ENCODE measurements at regions not wholly inside any gene's neighbourhood (a gene's known extent, or its start where the extent isn't known, plus 50 kb on each side); places are given as distances from the start of the nearest gene placed in this dataset.

GRCh38 chr7:124390301-124390700 is 357.4 kb upstream of the TMEM229A start:
- H3K9me3 Mint-ChIP-seq, result no peaks in the 10 kb centered on the region
- no peaks in the 10 kb centered on the region for H3K36me3 Mint-ChIP-seq (ENCODE audit: low read depth)
- H3K27ac Mint-ChIP-seq, result no peak overlapping the region
- H3K4me1 Mint-ChIP-seq (ENCODE audit: low read depth), result no peaks in the 10 kb centered on the region
- DNase-seq (ENCODE audit: low spot score), result no peak
- H3K27me3 Mint-ChIP-seq (ENCODE audit: low read depth), result no peaks in the 10 kb centered on the region
- intact Hi-C loops (cut with micrococcal nuclease), result no loop called here
- H3K4me3 Mint-ChIP-seq (ENCODE audit: low read depth), result no peak overlapping the region

- H3K36me3 Mint-ChIP-seq (ENCODE audit: low read depth), result no peaks in the 10 kb centered on the region
- H3K4me1 Mint-ChIP-seq (ENCODE audit: low read depth), result no peaks in the 10 kb centered on the region
- H3K27me3 Mint-ChIP-seq (ENCODE audit: low read depth), result no peaks in the 10 kb centered on the region
- H3K27ac Mint-ChIP-seq, result no peak overlapping the region
- intact Hi-C loops (cut with micrococcal nuclease), result no loop called here
- no peak overlapping the region for H3K4me3 Mint-ChIP-seq (ENCODE audit: low read depth)
- DNase-seq (ENCODE audit: low spot score), result no peak
- no peaks in the 10 kb centered on the region for H3K9me3 Mint-ChIP-seq
Measured at GRCh38 chr7:124388751-124389150, 355.9 kb upstream of the TMEM229A start.

- H3K27ac Mint-ChIP-seq, result no peak overlapping the region
- no peaks in the 10 kb centered on the region for H3K4me1 Mint-ChIP-seq (ENCODE audit: low read depth)
- no peak overlapping the region for H3K4me3 Mint-ChIP-seq (ENCODE audit: low read depth)
- DNase-seq (ENCODE audit: low spot score), result no peak
- intact Hi-C loops (cut with micrococcal nuclease), result no loop called here
- no peaks in the 10 kb centered on the region for H3K27me3 Mint-ChIP-seq (ENCODE audit: low read depth)
- H3K36me3 Mint-ChIP-seq (ENCODE audit: low read depth), result no peaks in the 10 kb centered on the region
- H3K9me3 Mint-ChIP-seq, result no peaks in the 10 kb centered on the region
Measured at GRCh38 chr7:124387056-124387455, 354.2 kb upstream of the TMEM229A start.

- intact Hi-C loops (cut with micrococcal nuclease), result no loop called here
- Mint-ChIP-seq H3K36me3 (ENCODE audit: low read depth) (no peaks in the 10 kb centered on the region), H3K9me3 (peaks cover 4% of the 10 kb centered on the region), H3K27ac (no peak overlapping the region), H3K4me3 (ENCODE audit: low read depth) (no peak overlapping the region), H3K27me3 (ENCODE audit: low read depth) (no peaks in the 10 kb centered on the region), H3K4me1 (ENCODE audit: low read depth) (no peaks in the 10 kb centered on the region)
- DNase-seq (ENCODE audit: low spot score), result no peak
Measured at GRCh38 chr7:124379296-124379695, 346.4 kb upstream of the TMEM229A start.

GRCh38 chr7:124376111-124376510 is 343.2 kb upstream of the TMEM229A start:
- H3K27me3 Mint-ChIP-seq (ENCODE audit: low read depth), result no peaks in the 10 kb centered on the region
- H3K9me3 Mint-ChIP-seq, result peaks cover 4% of the 10 kb centered on the region
- DNase-seq (ENCODE audit: low spot score), result no peak
- no peak overlapping the region for H3K27ac Mint-ChIP-seq
- intact Hi-C loops (cut with micrococcal nuclease), result no loop called here
- no peaks in the 10 kb centered on the region for H3K4me1 Mint-ChIP-seq (ENCODE audit: low read depth)
- no peak overlapping the region for H3K4me3 Mint-ChIP-seq (ENCODE audit: low read depth)
- no peaks in the 10 kb centered on the region for H3K36me3 Mint-ChIP-seq (ENCODE audit: low read depth)

GRCh38 chr7:124375391-124375790 is 342.5 kb upstream of the TMEM229A start:
- Mint-ChIP-seq H3K9me3 (peaks cover 4% of the 10 kb centered on the region), H3K4me1 (ENCODE audit: low read depth) (no peaks in the 10 kb centered on the region), H3K27me3 (ENCODE audit: low read depth) (no peaks in the 10 kb centered on the region), H3K27ac (no peak overlapping the region), H3K36me3 (ENCODE audit: low read depth) (no peaks in the 10 kb centered on the region), H3K4me3 (ENCODE audit: low read depth) (no peak overlapping the region)
- DNase-seq (ENCODE audit: low spot score), result no peak
- intact Hi-C loops (cut with micrococcal nuclease), result no loop called here

GRCh38 chr7:124369310-124369709 is 336.4 kb upstream of the TMEM229A start:
- intact Hi-C loops (cut with micrococcal nuclease), result no loop called here
- H3K27me3 Mint-ChIP-seq (ENCODE audit: low read depth), result no peaks in the 10 kb centered on the region
- no peaks in the 10 kb centered on the region for H3K4me1 Mint-ChIP-seq (ENCODE audit: low read depth)

GRCh38 chr7:124366118-124366517 is 333.3 kb upstream of the TMEM229A start:
- H3K36me3 Mint-ChIP-seq (ENCODE audit: low read depth), result no peaks in the 10 kb centered on the region
- intact Hi-C loops (cut with micrococcal nuclease), result no loop called here
- DNase-seq (ENCODE audit: low spot score), result no peak
- no peaks in the 10 kb centered on the region for H3K27me3 Mint-ChIP-seq (ENCODE audit: low read depth)
- peaks cover 14% of the 10 kb centered on the region for H3K9me3 Mint-ChIP-seq
- H3K4me1 Mint-ChIP-seq (ENCODE audit: low read depth), result no peaks in the 10 kb centered on the region
- no peak overlapping the region for H3K27ac Mint-ChIP-seq
- H3K4me3 Mint-ChIP-seq (ENCODE audit: low read depth), result no peak overlapping the region

More at GRCh38 chr7:124369310-124369709, 336.4 kb upstream of the TMEM229A start:
- peaks cover 6% of the 10 kb centered on the region for H3K9me3 Mint-ChIP-seq
- H3K27ac Mint-ChIP-seq, result no peak overlapping the region
- H3K4me3 Mint-ChIP-seq (ENCODE audit: low read depth), result no peak overlapping the region
- no peaks in the 10 kb centered on the region for H3K36me3 Mint-ChIP-seq (ENCODE audit: low read depth)
- DNase-seq (ENCODE audit: low spot score), result no peak

- no peak overlapping the region for H3K27ac Mint-ChIP-seq
- H3K36me3 Mint-ChIP-seq (ENCODE audit: low read depth), result no peaks in the 10 kb centered on the region
- no peaks in the 10 kb centered on the region for H3K4me1 Mint-ChIP-seq (ENCODE audit: low read depth)
- peaks cover 16% of the 10 kb centered on the region for H3K9me3 Mint-ChIP-seq
- H3K27me3 Mint-ChIP-seq (ENCODE audit: low read depth), result no peaks in the 10 kb centered on the region
- intact Hi-C loops (cut with micrococcal nuclease), result no loop called here
- H3K4me3 Mint-ChIP-seq (ENCODE audit: low read depth), result no peak overlapping the region
- DNase-seq (ENCODE audit: low spot score), result no peak
Measured at GRCh38 chr7:124364283-124364682, 331.4 kb upstream of the TMEM229A start.

- Mint-ChIP-seq H3K4me3 (ENCODE audit: low read depth) (no peak overlapping the region), H3K4me1 (ENCODE audit: low read depth) (no peaks in the 10 kb centered on the region), H3K27me3 (ENCODE audit: low read depth) (no peaks in the 10 kb centered on the region), H3K9me3 (no peaks in the 10 kb centered on the region), H3K27ac (no peak overlapping the region), H3K36me3 (ENCODE audit: low read depth) (no peaks in the 10 kb centered on the region)
- DNase-seq (ENCODE audit: low spot score), result no peak
- intact Hi-C loops (cut with micrococcal nuclease), result no loop called here
Measured at GRCh38 chr7:124354201-124354600, 321.3 kb upstream of the TMEM229A start.

GRCh38 chr7:124351950-124352349 is 319.1 kb upstream of the TMEM229A start:
- Mint-ChIP-seq H3K4me3 (ENCODE audit: low read depth) (no peak overlapping the region), H3K27ac (no peak overlapping the region), H3K36me3 (ENCODE audit: low read depth) (no peaks in the 10 kb centered on the region), H3K9me3 (peaks cover 9% of the 10 kb centered on the region), H3K27me3 (ENCODE audit: low read depth) (no peaks in the 10 kb centered on the region), H3K4me1 (ENCODE audit: low read depth) (no peaks in the 10 kb centered on the region)
- DNase-seq (ENCODE audit: low spot score), result no peak
- intact Hi-C loops (cut with micrococcal nuclease), result no loop called here

- intact Hi-C loops (cut with micrococcal nuclease), result no loop called here
- Mint-ChIP-seq H3K27me3 (ENCODE audit: low read depth) (no peaks in the 10 kb centered on the region), H3K4me3 (ENCODE audit: low read depth) (no peak overlapping the region), H3K9me3 (peaks cover 18% of the 10 kb centered on the region), H3K4me1 (ENCODE audit: low read depth) (no peaks in the 10 kb centered on the region), H3K27ac (no peak overlapping the region), H3K36me3 (ENCODE audit: low read depth) (no peaks in the 10 kb centered on the region)
- no peak for DNase-seq (ENCODE audit: low spot score)
Measured at GRCh38 chr7:124349443-124349842, 316.6 kb upstream of the TMEM229A start.

GRCh38 chr7:124338861-124339260 is 306.0 kb upstream of the TMEM229A start:
- intact Hi-C loops (cut with micrococcal nuclease), result no loop called here
- Mint-ChIP-seq H3K36me3 (ENCODE audit: low read depth) (no peaks in the 10 kb centered on the region), H3K4me1 (ENCODE audit: low read depth) (no peaks in the 10 kb centered on the region), H3K27me3 (ENCODE audit: low read depth) (no peaks in the 10 kb centered on the region), H3K9me3 (peaks cover 5% of the 10 kb centered on the region), H3K27ac (no peak overlapping the region), H3K4me3 (ENCODE audit: low read depth) (no peak overlapping the region)
- DNase-seq (ENCODE audit: low spot score), result no peak

GRCh38 chr7:124330731-124331407 is 298.0 kb upstream of the TMEM229A start:
- no peaks in the 10 kb centered on the region for H3K4me1 Mint-ChIP-seq (ENCODE audit: low read depth)
- intact Hi-C loops (cut with micrococcal nuclease), result no loop called here
- no peak for DNase-seq (ENCODE audit: low spot score)
- H3K4me3 Mint-ChIP-seq (ENCODE audit: low read depth), result no peak overlapping the region
- H3K27ac Mint-ChIP-seq, result no peak overlapping the region
- no peaks in the 10 kb centered on the region for H3K36me3 Mint-ChIP-seq (ENCODE audit: low read depth)
- no peaks in the 10 kb centered on the region for H3K9me3 Mint-ChIP-seq
- H3K27me3 Mint-ChIP-seq (ENCODE audit: low read depth), result no peaks in the 10 kb centered on the region
